ENCODE measurements at regions not wholly inside any gene's neighbourhood (a gene's known extent, or its start where the extent isn't known, plus 50 kb on each side); places are given as distances from the start of the nearest gene placed in this dataset.
"Not testable (repeated sequence)": the region's sequence is repeated elsewhere in the genome, so short reads cannot be mapped to it uniquely, and the experiment has no call there.

DNA sequence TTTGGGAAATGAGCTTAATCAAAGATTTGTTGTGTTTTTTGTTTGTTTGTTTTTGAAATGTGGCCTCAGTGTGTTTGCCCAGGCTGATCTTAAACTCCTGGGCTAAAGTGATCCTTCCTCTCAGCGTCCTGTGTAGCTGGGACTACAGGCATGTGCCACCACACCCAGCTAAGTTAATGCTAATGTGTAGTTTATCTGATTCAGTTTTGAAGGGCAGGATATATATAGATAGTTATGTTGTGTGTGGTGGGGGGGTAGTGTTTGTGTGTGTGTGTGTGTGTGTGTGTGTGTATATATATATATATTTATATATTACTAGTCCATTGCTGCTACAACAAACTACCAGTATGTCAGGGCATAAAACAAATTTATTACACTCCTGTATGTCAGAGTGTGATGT lies 108.1 kb upstream of the PTPN20 start:
- not testable (repeated sequence) for DNase-seq (ENCODE audit: low read depth)

GRCh38 chr10:46810222-46810621 lies 101.0 kb upstream of the PTPN20 start:
- DNase-seq (ENCODE audit: low read depth), result not testable (repeated sequence)

GRCh38 chr10:46816126-46816525 lies 95.1 kb upstream of the PTPN20 start:
- DNase-seq (ENCODE audit: low read depth), result not testable (repeated sequence)

DNA sequence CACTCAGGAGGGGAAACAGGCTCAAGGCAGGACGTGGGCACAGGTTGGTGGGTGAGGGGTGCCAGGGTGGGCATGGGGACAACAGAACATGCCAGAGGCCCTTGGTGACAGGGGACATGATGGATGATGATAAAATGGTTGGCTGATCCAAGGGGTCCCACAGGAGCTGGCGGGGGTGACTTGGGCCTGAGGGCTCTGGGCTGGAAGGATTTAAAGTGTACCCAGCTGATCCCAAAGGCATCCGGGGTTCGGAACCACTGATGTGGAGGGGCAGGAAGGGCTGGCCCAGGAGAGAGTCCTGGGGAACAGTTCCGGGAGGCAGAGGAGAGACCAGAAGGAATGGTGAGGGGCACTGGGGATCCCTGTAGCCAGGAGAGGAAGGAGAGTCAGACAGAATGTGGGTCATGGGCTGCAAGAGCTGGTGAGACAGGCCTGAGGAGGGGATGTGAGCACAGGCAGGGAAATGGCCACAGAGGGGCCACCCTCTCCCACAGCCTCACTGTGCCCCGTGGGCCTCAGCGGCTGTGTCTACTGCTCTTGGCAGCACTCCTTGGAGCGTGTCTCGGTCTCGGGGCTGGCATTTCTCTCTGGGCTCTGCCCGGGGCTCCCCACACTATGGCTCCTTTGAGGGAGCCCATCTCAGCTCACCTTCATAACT lies 70.7 kb upstream of the PTPN20 start:
- not testable (repeated sequence) for DNase-seq (ENCODE audit: low read depth)

- DNase-seq (ENCODE audit: low read depth), result not testable (repeated sequence)
Measured at GRCh38 chr10:46841051-46841593, 70.1 kb upstream of the PTPN20 start.

GRCh38 chr10:46845194-46845593 lies 66.0 kb upstream of the PTPN20 start:
- DNase-seq (ENCODE audit: low read depth), result not testable (repeated sequence)

GRCh38 chr10:46845640-46846039 lies 65.6 kb upstream of the PTPN20 start:
- DNase-seq (ENCODE audit: low read depth), result not testable (repeated sequence)

DNA sequence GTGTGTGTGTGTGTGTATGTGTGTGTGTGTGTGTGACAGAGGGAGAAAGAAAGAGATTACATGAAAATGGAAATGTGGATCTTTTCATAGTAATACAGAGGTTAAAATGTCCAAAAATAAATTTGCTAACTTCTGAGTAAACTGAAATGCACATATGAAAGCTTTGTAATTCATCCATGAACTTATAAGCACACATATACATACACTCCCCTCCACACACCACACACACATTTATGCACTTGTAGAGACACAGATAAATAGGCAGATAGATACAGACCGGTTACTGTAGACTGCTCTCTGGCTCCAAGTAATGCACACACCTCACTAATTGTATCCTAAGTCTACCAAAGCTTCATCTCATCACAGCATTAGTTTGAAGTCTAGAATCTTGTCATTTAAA lies 50.5 kb upstream of the PTPN20 start:
- DNase-seq (ENCODE audit: low read depth), result not testable (repeated sequence)

Data from EH (cell line).